ENCODE measurements at regions not wholly inside any gene's neighbourhood (a gene's known extent, or its start where the extent isn't known, plus 50 kb on each side); places are given as distances from the start of the nearest gene placed in this dataset.

DNA sequence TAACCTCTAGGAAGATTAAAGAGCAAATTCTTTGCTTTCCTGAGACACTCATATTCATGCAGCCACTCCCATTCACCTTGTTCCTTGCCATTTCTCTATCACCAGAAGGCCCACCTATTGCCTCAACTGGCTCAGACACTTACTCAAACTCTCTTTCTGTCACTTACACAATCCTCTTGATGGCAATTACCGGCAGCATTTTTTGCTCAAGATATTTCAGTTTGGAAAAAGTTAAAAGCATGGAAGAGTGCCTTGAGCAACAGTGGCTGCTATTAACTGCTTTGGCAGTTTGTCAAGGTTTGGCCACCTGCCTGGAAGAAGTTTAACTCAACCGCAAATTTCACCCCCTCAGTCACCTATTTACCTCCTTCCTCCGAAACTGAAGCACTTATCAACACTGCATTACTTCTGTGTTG lies 1104.0 kb upstream of the PIK3C3 start:
- H2AK5ac ChIP-seq (ENCODE audit: low read depth, low read length), result no peak overlapping the region
- H4K91ac ChIP-seq (replicated peaks; ENCODE audit: insufficient read length, low read length), result no peak overlapping the region
- H3K27me3 ChIP-seq (replicated peaks in 1 of 4; ENCODE audit: control insufficient read depth in 3 of 4, extremely low read depth in 1 of 4, insufficient read depth in 3 of 4, low read length in 3 of 4), result no peaks in the 10 kb centered on the region
- H3K18ac ChIP-seq (ENCODE audit: extremely low read depth, low read length), result no peak overlapping the region
- H3K23ac ChIP-seq (ENCODE audit: insufficient read length), result no peak overlapping the region
- no peak overlapping the region for H2BK15ac ChIP-seq (ENCODE audit: low read length)
- H3K4me3 ChIP-seq (ENCODE audit: extremely low read depth in 1 of 4, insufficient read depth in 2 of 4, low read depth in 3 of 4, low read length in 4 of 4), result no peak overlapping the region
- WGBS, 2 experiments (ENCODE audit: extremely low coverage in 1 of 2, insufficient coverage in 1 of 2, insufficient read length in 1 of 2, insufficient replicate concordance in 2 of 2, low coverage in 1 of 2, low lambda C conversion rate in 2 of 2, missing lambda C conversion rate in 1 of 2), result 86% methylated on average over 3 of the region's 3 CpGs; no CpG with 5 or more reads in 1 of the 2 experiments
- H3K56ac ChIP-seq (replicated peaks; ENCODE audit: insufficient read length, low read depth, low read length), result no peak overlapping the region
- no peak overlapping the region for H4K5ac ChIP-seq (ENCODE audit: insufficient read length, low read depth, low read length)
- H3K14ac ChIP-seq (ENCODE audit: insufficient read length), result no peak overlapping the region
- DNase-seq (ENCODE audit: low read depth in 1 of 2, low spot score in 2 of 2) (no peak), FAIRE-seq (no peak)
- no peaks in the 10 kb centered on the region for H3K79me1 ChIP-seq (ENCODE audit: low read depth, low read length)
- CTCF ChIA-PET (ENCODE audit: partially characterized antibody), result no interaction called here
- H3K9me3 ChIP-seq (ENCODE audit: insufficient read depth in 2 of 2, low read depth in 1 of 2, low read length in 1 of 2), result no peaks in the 10 kb centered on the region
- H3K9ac ChIP-seq (replicated peaks in 1 of 4; ENCODE audit: extremely low read depth in 1 of 4, low read depth in 3 of 4, low read length in 3 of 4), result no peak overlapping the region
- H3K4me2 ChIP-seq (ENCODE audit: insufficient read depth in 1 of 2, low read depth in 2 of 2, low read length in 2 of 2), result no peak overlapping the region
- H3K27ac ChIP-seq (ENCODE audit: low read depth, low read length), result no peak overlapping the region
- H4K8ac ChIP-seq (ENCODE audit: extremely low read depth, insufficient read depth, low read length), result no peak overlapping the region
- no peak overlapping the region for H2BK20ac ChIP-seq (ENCODE audit: low read length)
- H4K20me1 ChIP-seq (replicated peaks in 1 of 2; ENCODE audit: control insufficient read depth in 1 of 2, insufficient read depth in 2 of 2, low read length in 2 of 2), result no peaks in the 10 kb centered on the region
- no peaks in the 10 kb centered on the region for H3K79me2 ChIP-seq (ENCODE audit: control insufficient read depth in 1 of 2, insufficient read depth in 2 of 2, low read length in 2 of 2)
- peaks cover 0 to 2% (median 0%) of the 10 kb centered on the region in 4 experiments; a peak in 1 of 7 replicates for H3K4me1 ChIP-seq (replicated peaks in 1 of 4; ENCODE audit: control insufficient read depth in 3 of 4, insufficient read depth in 4 of 4, low read length in 3 of 4)
- no peaks in the 10 kb centered on the region for H3K23me2 ChIP-seq (ENCODE audit: low read depth, low read length)
- H2AFZ ChIP-seq (ENCODE audit: low read length), result no peak overlapping the region
- POLR2A ChIA-PET (ENCODE audit: partially characterized antibody), result no interaction called here
- no peak overlapping the region for H2BK5ac ChIP-seq (ENCODE audit: low read depth, low read length)
- no peak overlapping the region for H2BK120ac ChIP-seq (replicated peaks; ENCODE audit: low read depth, low read length)
- no peak overlapping the region for H3K4ac ChIP-seq (replicated peaks; ENCODE audit: insufficient read length, low read depth, low read length)
- H2BK12ac ChIP-seq (ENCODE audit: low read depth, low read length), result no peak overlapping the region
- no peaks in the 10 kb centered on the region for H3K36me3 ChIP-seq (ENCODE audit: control insufficient read depth in 2 of 4, insufficient read depth in 4 of 4, low read length in 3 of 4)
- TF ChIP-seq JUND (IDR thresholded peaks at IDR 0.05; ENCODE audit: low read length) (no peak), CHD1 (IDR thresholded peaks at IDR 0.05; ENCODE audit: low read depth, low read length) (no peak), CHD2 (IDR thresholded peaks at IDR 0.05; ENCODE audit: low read length) (no peak), SP2 (IDR thresholded peaks at IDR 0.05; ENCODE audit: low read length) (no peak), EZH2 (IDR thresholded peaks at IDR 0.05; ENCODE audit: low read depth, low read length, severe bottlenecking) (no peak), RFX5 (IDR thresholded peaks at IDR 0.05; ENCODE audit: borderline replicate concordance, low read depth, low read length) (no peak), BACH1 (IDR thresholded peaks at IDR 0.05; ENCODE audit: low read length) (no peak), CBX8 (IDR thresholded peaks at IDR 0.05; ENCODE audit: borderline replicate concordance, low read depth, low read length) (no peak), ZNF274 (IDR thresholded peaks at IDR 0.05; ENCODE audit: borderline replicate concordance, extremely low read depth, low read length) (no peak)
- TF ChIP-seq, protein P1, sequence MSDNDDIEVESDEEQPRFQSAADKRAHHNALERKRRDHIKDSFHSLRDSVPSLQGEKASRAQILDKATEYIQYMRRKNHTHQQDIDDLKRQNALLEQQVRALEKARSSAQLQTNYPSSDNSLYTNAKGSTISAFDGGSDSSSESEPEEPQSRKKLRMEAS (IDR thresholded peaks at IDR 0.05), result no peak
- TF ChIP-seq, protein P2, sequence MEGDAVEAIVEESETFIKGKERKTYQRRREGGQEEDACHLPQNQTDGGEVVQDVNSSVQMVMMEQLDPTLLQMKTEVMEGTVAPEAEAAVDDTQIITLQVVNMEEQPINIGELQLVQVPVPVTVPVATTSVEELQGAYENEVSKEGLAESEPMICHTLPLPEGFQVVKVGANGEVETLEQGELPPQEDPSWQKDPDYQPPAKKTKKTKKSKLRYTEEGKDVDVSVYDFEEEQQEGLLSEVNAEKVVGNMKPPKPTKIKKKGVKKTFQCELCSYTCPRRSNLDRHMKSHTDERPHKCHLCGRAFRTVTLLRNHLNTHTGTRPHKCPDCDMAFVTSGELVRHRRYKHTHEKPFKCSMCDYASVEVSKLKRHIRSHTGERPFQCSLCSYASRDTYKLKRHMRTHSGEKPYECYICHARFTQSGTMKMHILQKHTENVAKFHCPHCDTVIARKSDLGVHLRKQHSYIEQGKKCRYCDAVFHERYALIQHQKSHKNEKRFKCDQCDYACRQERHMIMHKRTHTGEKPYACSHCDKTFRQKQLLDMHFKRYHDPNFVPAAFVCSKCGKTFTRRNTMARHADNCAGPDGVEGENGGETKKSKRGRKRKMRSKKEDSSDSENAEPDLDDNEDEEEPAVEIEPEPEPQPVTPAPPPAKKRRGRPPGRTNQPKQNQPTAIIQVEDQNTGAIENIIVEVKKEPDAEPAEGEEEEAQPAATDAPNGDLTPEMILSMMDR (IDR thresholded peaks at IDR 0.05; ENCODE audit: control extremely low read depth in 1 of 3, insufficient read depth in 1 of 3, low read depth in 1 of 3, low read length in 3 of 3), result no peak
- TF ChIP-seq, protein P3, sequence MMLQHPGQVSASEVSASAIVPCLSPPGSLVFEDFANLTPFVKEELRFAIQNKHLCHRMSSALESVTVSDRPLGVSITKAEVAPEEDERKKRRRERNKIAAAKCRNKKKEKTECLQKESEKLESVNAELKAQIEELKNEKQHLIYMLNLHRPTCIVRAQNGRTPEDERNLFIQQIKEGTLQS (IDR thresholded peaks at IDR 0.05; ENCODE audit: insufficient read depth, low read depth, low read length), result no peak

All from H1 (cell line).